WTC11 (cell line): ENCODE measurements at regions not wholly inside any gene's neighbourhood (a gene's known extent, or its start where the extent isn't known, plus 50 kb on each side); places are given as distances from the start of the nearest gene placed in this dataset.

Experiments used
- ATAC-seq: fragments of 200-7000 bp; cut with Tn5 transposase; 2 replicates; pipeline ENCODE4 v1.10.0; 2021; ENCODE audit warnings: mild to moderate bottlenecking, moderate library complexity
- CTCF ChIA-PET: fragments of 300-600 bp; sonication (Branson Sonifier 250); formaldehyde crosslinking; loops from one replicate; lab custom pipeline; 2021; ENCODE audit warnings: antibody characterized with exemption; lab: Charles Lee
- POLR2A ChIA-PET: fragments of 350-600 bp; sonication (Branson Sonifier 250); formaldehyde crosslinking; loops from one replicate; lab custom pipeline; 2021; ENCODE audit warnings: antibody characterized with exemption; lab: Charles Lee
- DNase-seq: peaks from one replicate; pipeline ENCODE4 v3.0.0; 2021; ENCODE audit warnings: low spot score
- H3K27ac Mint-ChIP-seq: 2 replicates; pipeline ENCODE4 v1.8.0; 2021; ENCODE audit warnings: mixed read lengths
- H3K27me3 Mint-ChIP-seq: 2 replicates; pipeline ENCODE4 v1.8.0; 2021; ENCODE audit warnings: low read depth, mild to moderate bottlenecking, moderate library complexity, mixed read lengths
- H3K36me3 Mint-ChIP-seq: 2 replicates; pipeline ENCODE4 v1.8.0; 2021; ENCODE audit warnings: mixed read lengths
- H3K4me1 Mint-ChIP-seq: 2 replicates; pipeline ENCODE4 v1.8.0; 2022; ENCODE audit warnings: mixed read lengths
- H3K4me3 Mint-ChIP-seq: 2 replicates; pipeline ENCODE4 v1.8.0; 2021; ENCODE audit warnings: mild to moderate bottlenecking, moderate library complexity, mixed read lengths
- H3K9me3 Mint-ChIP-seq: 2 replicates; pipeline ENCODE4 v1.8.0; 2021; ENCODE audit warnings: mixed read lengths
- AR ChIP-seq: fragments of 250-450 bp; sonication (Bioruptor Pico); IDR thresholded peaks from 2 replicates; pipeline ENCODE4 v1.9.0; 2021; ENCODE audit warnings: mild to moderate bottlenecking
- ATF3 ChIP-seq: sonication (generic); formaldehyde crosslinking; conservative IDR thresholded peaks from 2 replicates; pipeline ENCODE4 v1.8.1; 2022; ENCODE audit warnings: mild to moderate bottlenecking, missing genetic modification reagents
- CBFB ChIP-seq: sonication (generic); formaldehyde crosslinking; IDR thresholded peaks from 2 replicates; pipeline ENCODE4 v1.8.1; 2022; ENCODE audit warnings: mild to moderate bottlenecking, low read depth, missing genetic modification reagents
- CREM ChIP-seq: sonication (generic); formaldehyde crosslinking; IDR thresholded peaks from 2 replicates; pipeline ENCODE4 v1.8.1; 2022; ENCODE audit warnings: mild to moderate bottlenecking, missing genetic modification reagents, moderate library complexity
- E2F1 ChIP-seq: sonication (generic); formaldehyde crosslinking; IDR thresholded peaks from 2 replicates; pipeline ENCODE4 v1.8.0; 2022; ENCODE audit warnings: mild to moderate bottlenecking, missing genetic modification reagents
- ETV6 ChIP-seq: sonication (generic); formaldehyde crosslinking; IDR thresholded peaks from 2 replicates; pipeline ENCODE4 v1.8.1; 2022; ENCODE audit warnings: mild to moderate bottlenecking, missing genetic modification reagents
- IRF1 ChIP-seq: sonication (generic); formaldehyde crosslinking; IDR thresholded peaks from 2 replicates; pipeline ENCODE4 v1.8.0; 2023; ENCODE audit warnings: missing genetic modification reagents
- KAT7 ChIP-seq: sonication (generic); formaldehyde crosslinking; IDR thresholded peaks from 2 replicates; pipeline ENCODE4 v1.8.1; 2023; ENCODE audit warnings: missing genetic modification reagents, mild to moderate bottlenecking, borderline replicate concordance
- MAX ChIP-seq: sonication (generic); formaldehyde crosslinking; IDR thresholded peaks from 2 replicates; pipeline ENCODE4 v1.8.0; 2022; ENCODE audit warnings: mild to moderate bottlenecking, missing genetic modification reagents
- MLX ChIP-seq: sonication (generic); formaldehyde crosslinking; IDR thresholded peaks from 2 replicates; pipeline ENCODE4 v1.8.1; 2023; ENCODE audit warnings: mild to moderate bottlenecking, missing genetic modification reagents, moderate library complexity
- NFATC4 ChIP-seq: fragments of 250-450 bp; sonication (Bioruptor Pico); IDR thresholded peaks from 2 replicates; pipeline ENCODE4 v1.9.0; 2021; ENCODE audit warnings: mild to moderate bottlenecking
- NFYB ChIP-seq: sonication (generic); formaldehyde crosslinking; conservative IDR thresholded peaks from 2 replicates; pipeline ENCODE4 v1.8.0; 2022; ENCODE audit warnings: low read depth, missing genetic modification reagents
- NR2C2 ChIP-seq: sonication (generic); formaldehyde crosslinking; IDR thresholded peaks from 2 replicates; pipeline ENCODE4 v1.8.0; 2022; ENCODE audit warnings: mild to moderate bottlenecking, missing genetic modification reagents
- SMAD3 ChIP-seq: sonication (generic); formaldehyde crosslinking; IDR thresholded peaks from 2 replicates; pipeline ENCODE4 v1.8.0; 2022; ENCODE audit warnings: missing genetic modification reagents, mild to moderate bottlenecking, borderline replicate concordance
- SMAD4 ChIP-seq: sonication (generic); formaldehyde crosslinking; IDR thresholded peaks from 2 replicates; pipeline ENCODE4 v1.8.0; 2022; ENCODE audit warnings: mild to moderate bottlenecking, missing genetic modification reagents
- ZMAT4 ChIP-seq: fragments of 250-450 bp; sonication (Bioruptor Pico); IDR thresholded peaks from 2 replicates; pipeline ENCODE4 v1.9.0; 2021; ENCODE audit warnings: mild to moderate bottlenecking
- ZNF121 ChIP-seq: sonication (generic); formaldehyde crosslinking; IDR thresholded peaks from 2 replicates; pipeline ENCODE4 v1.8.0; 2023; ENCODE audit warnings: missing genetic modification reagents
- ZNF138 ChIP-seq: sonication (generic); formaldehyde crosslinking; conservative IDR thresholded peaks from 2 replicates; pipeline ENCODE4 v1.8.1; 2022; ENCODE audit warnings: mild to moderate bottlenecking, moderate library complexity, missing genetic modification reagents
- ZNF232 ChIP-seq: sonication (generic); formaldehyde crosslinking; IDR thresholded peaks from 2 replicates; pipeline ENCODE4 v1.8.0; 2022; ENCODE audit warnings: mild to moderate bottlenecking, missing genetic modification reagents
- ZNF317 ChIP-seq: sonication (generic); formaldehyde crosslinking; IDR thresholded peaks from 2 replicates; pipeline ENCODE4 v1.8.1; 2023; ENCODE audit warnings: low read depth, mild to moderate bottlenecking, moderate library complexity, missing genetic modification reagents, borderline replicate concordance
- ZSCAN18 ChIP-seq: fragments of 250-450 bp; sonication (Bioruptor Pico); IDR thresholded peaks from 2 replicates; pipeline ENCODE4 v2.1.2; 2022; ENCODE audit warnings: mild to moderate bottlenecking, moderate library complexity

GRCh38 chrX:40459571-40460158 is 121.1 kb upstream of the ATP6AP2 start:
- peak; percentile 70 for TF ChIP-seq ZNF121 (CRISPR knock-in tag)
- no peak for TF ChIP-seq NFYB (CRISPR knock-in tag)
- peaks cover 8% of the 10 kb centered on the region for H3K27me3 Mint-ChIP-seq
- ChIA-PET POLR2A (no interaction called here), CTCF (interaction anchor here (0.7 to 1.6 kb wide), 4 partner anchors 9 to 161 kb away, joined by 3 to 5 read pairs (median 3); no protein-coding TSS in a partner anchor)
- no peak overlapping the region for H3K27ac Mint-ChIP-seq
- ATAC-seq (peak; percentile 98), DNase-seq (peak; percentile 38)
- H3K9me3 Mint-ChIP-seq: peaks cover 8% of the 10 kb centered on the region
- H3K36me3 Mint-ChIP-seq: peaks cover 4% of the 10 kb centered on the region; the same call in 1 of the 2 replicates
- peaks cover 20% of the 10 kb centered on the region for H3K4me1 Mint-ChIP-seq
- no peak overlapping the region for H3K4me3 Mint-ChIP-seq

GRCh38 chrX:40457406-40457805 is 123.4 kb upstream of the ATP6AP2 start:
- TF ChIP-seq SMAD3 (CRISPR knock-in tag) (no peak), ATF3 (CRISPR knock-in tag) (no peak), MLX (CRISPR knock-in tag) (no peak), ZNF232 (CRISPR knock-in tag) (no peak), CREM (no peak), IRF1 (CRISPR knock-in tag) (no peak), AR (CRISPR knock-in tag) (no peak), ETV6 (CRISPR knock-in tag) (no peak)

GRCh38 chrX:40452031-40452430 is 128.7 kb upstream of the ATP6AP2 start:
- Mint-ChIP-seq H3K4me1 (peaks cover 4% of the 10 kb centered on the region), H3K9me3 (peaks cover 16% of the 10 kb centered on the region), H3K27me3 (no peaks in the 10 kb centered on the region; the same call in 1 of the 2 replicates), H3K4me3 (no peak overlapping the region), H3K27ac (no peak overlapping the region), H3K36me3 (peaks cover 10% of the 10 kb centered on the region)
- no peak for DNase-seq
- ChIA-PET POLR2A (no interaction called here), CTCF (no interaction called here)
- ATAC-seq: no peak
- no peak for TF ChIP-seq ZNF138 (CRISPR knock-in tag)
- TF ChIP-seq SMAD4 (CRISPR knock-in tag): no peak
- TF ChIP-seq ZMAT4 (CRISPR knock-in tag): no peak
- TF ChIP-seq E2F1 (CRISPR knock-in tag): no peak
- TF ChIP-seq NR2C2: no peak
- TF ChIP-seq KAT7 (CRISPR knock-in tag): no peak
- TF ChIP-seq CBFB (CRISPR knock-in tag): no peak
- TF ChIP-seq MAX (CRISPR knock-in tag): no peak
- no peak for TF ChIP-seq ZNF317
- no peak for TF ChIP-seq ZSCAN18
- TF ChIP-seq NFATC4 (CRISPR knock-in tag): no peak

More at GRCh38 chrX:40457406-40457805, 123.4 kb upstream of the ATP6AP2 start:
- H3K36me3 Mint-ChIP-seq: peaks cover 5% of the 10 kb centered on the region
- H3K4me1 Mint-ChIP-seq: peaks cover 17% of the 10 kb centered on the region
- H3K27ac Mint-ChIP-seq: no peak overlapping the region
- peaks cover 8% of the 10 kb centered on the region for H3K9me3 Mint-ChIP-seq
- ATAC-seq (no peak), DNase-seq (no peak)
- H3K4me3 Mint-ChIP-seq: no peak overlapping the region
- POLR2A ChIA-PET: no interaction called here
- CTCF ChIA-PET: no interaction called here
- H3K27me3 Mint-ChIP-seq: peaks cover 5% of the 10 kb centered on the region
